GM12878 (cell line): ENCODE measurements at regions not wholly inside any gene's neighbourhood (a gene's known extent, or its start where the extent isn't known, plus 50 kb on each side); places are given as distances from the start of the nearest gene placed in this dataset.

Experiments used
- ATAC-seq: fragments of 200-7000 bp; cut with Tn5 transposase; 3 replicates; pipeline ENCODE4 v1.9.1; 2020; ENCODE audit warnings: mild to moderate bottlenecking, moderate library complexity
- BruUV-seq: library from RNA; stranded (reverse); fragments of 400-500 nt; replicated peaks from 2 replicates; lab custom pipeline; 2021; lab: Mats Ljungman, UMichigan
- CTCF ChIA-PET: fragments of 300-600 bp; sonication (Branson Sonifier 250); formaldehyde crosslinking; extraction: SDS; loops from one replicate; lab custom pipeline; 2021; ENCODE audit warnings: inconsistent platforms; lab: Yijun Ruan, JAX
- POLR2A ChIA-PET: fragments of 350-600 bp; formaldehyde crosslinking; extraction: SDS; loops from one replicate; lab custom pipeline; 2021; ENCODE audit warnings: inconsistent platforms; lab: Charles Lee
- RAD21 ChIA-PET: fragments of 300-600 bp; sonication (Branson Sonifier 250); formaldehyde crosslinking; loops from one replicate; lab custom pipeline; 2023; ENCODE audit warnings: antibody characterized with exemption; ENCODE audit not compliant: unreplicated experiment; lab: Charles Lee
- SMC1A ChIA-PET: fragments of 300-600 bp; sonication (Branson Sonifier 250); formaldehyde crosslinking; loops from one replicate; lab custom pipeline; 2023; ENCODE audit not compliant: unreplicated experiment, uncharacterized antibody; lab: Charles Lee
- DNase-seq: peaks from one replicate; pipeline ENCODE4 v3.0.0-alpha.2; 2011; ENCODE audit warnings: low read depth, low spot score
- FAIRE-seq: peaks from 3 replicates; lab custom pipeline; 2011; peaks lifted over from hg19 to GRCh38; lab: Jason Lieb, UNC
- H2AFZ ChIP-seq: 2 replicates; pipeline ENCODE4 v1.6.0; 2011; ENCODE audit warnings: low read depth, low read length, control low read depth; ENCODE audit not compliant: control insufficient read depth
- H3K27ac ChIP-seq: 2 replicates; pipeline ENCODE4 v1.5.1; 2011; ENCODE audit warnings: control low read depth; ENCODE audit not compliant: control insufficient read depth, insufficient read depth
- H3K27me3 ChIP-seq, 2 experiments: replicated peaks in 1 of 2; 2 replicates each; pipeline versions ENCODE4 v1.6.0 to v1.6.1; 2011; ENCODE audit warnings: low read length in 1 of 2; ENCODE audit not compliant: control insufficient read depth in 2 of 2, insufficient read depth in 2 of 2
- H3K36me3 ChIP-seq, 2 experiments: 2 replicates each; pipeline ENCODE4 v1.5.1; 2011; ENCODE audit warnings: low read length in 1 of 2; ENCODE audit not compliant: control insufficient read depth in 2 of 2, insufficient read depth in 2 of 2
- H3K4me1 ChIP-seq: 2 replicates; pipeline ENCODE4 v1.6.1; 2011; ENCODE audit warnings: mild to moderate bottlenecking, low read length, moderate library complexity, mixed read lengths; ENCODE audit not compliant: control insufficient read depth, insufficient read depth
- H3K4me2 ChIP-seq: 2 replicates; pipeline ENCODE4 v1.6.0; 2011; ENCODE audit warnings: control low read depth; ENCODE audit not compliant: control insufficient read depth, insufficient read depth
- H3K4me3 ChIP-seq: fragments of 200-600 bp; sonication (generic); 2 replicates; pipeline ENCODE4 v1.5.1; 2016
- H3K79me2 ChIP-seq: 2 replicates; pipeline ENCODE4 v1.6.0; 2011; ENCODE audit warnings: low read length; ENCODE audit not compliant: control insufficient read depth, insufficient read depth
- H3K9ac ChIP-seq: 2 replicates; pipeline ENCODE4 v1.8.0; 2011; ENCODE audit warnings: low read length, control low read depth, mixed read lengths; ENCODE audit not compliant: control insufficient read depth, insufficient read depth
- H3K9me3 ChIP-seq: replicated peaks from 3 replicates; pipeline ENCODE4 v1.5.1; 2011; ENCODE audit warnings: mild to moderate bottlenecking, low read length; ENCODE audit not compliant: control insufficient read depth, insufficient read depth
- H4K20me1 ChIP-seq: 2 replicates; pipeline ENCODE4 v1.6.0; 2011; ENCODE audit not compliant: control insufficient read depth, insufficient read depth
- BCL3 ChIP-seq: IDR thresholded peaks from 2 replicates; pipeline ENCODE4 v1.6.1; 2011; ENCODE audit warnings: borderline replicate concordance, low read depth, mild to moderate bottlenecking, moderate library complexity, low read length; ENCODE audit not compliant: insufficient read depth, poor library complexity, severe bottlenecking
- CHD2 ChIP-seq: IDR thresholded peaks from 2 replicates; pipeline ENCODE4 v1.6.1; 2011; ENCODE audit warnings: low read depth, low read length, improper control_type of control experiment, borderline replicate concordance
- ESRRA ChIP-seq: IDR thresholded peaks from 2 replicates; pipeline ENCODE4 v1.6.1; 2012; ENCODE audit warnings: mild to moderate bottlenecking, low read length, improper control_type of control experiment
- GABPA ChIP-seq: IDR thresholded peaks from 2 replicates; pipeline ENCODE4 v1.6.1; 2014; ENCODE audit warnings: antibody characterized with exemption, low read depth, mild to moderate bottlenecking, inconsistent platforms
- IRF3 ChIP-seq: fragments of 450-650 bp; IDR thresholded peaks from 2 replicates; pipeline ENCODE4 v1.6.1; 2014; ENCODE audit warnings: mild to moderate bottlenecking
- MTA2 ChIP-seq: fragments of 450-650 bp; IDR thresholded peaks from 2 replicates; pipeline ENCODE4 v1.6.1; 2016; ENCODE audit warnings: low read depth, mild to moderate bottlenecking, moderate library complexity
- PAX5 ChIP-seq: IDR thresholded peaks from 2 replicates; pipeline ENCODE4 v1.6.1; 2011; ENCODE audit warnings: low read depth, low read length, borderline replicate concordance
- WGBS: methylation state at CpG from one replicate; pipeline ENCODE4 v1.1.6; 2016; ENCODE audit warnings: low lambda C conversion rate; ENCODE audit not compliant: insufficient replicate concordance, insufficient coverage; ENCODE audit errors: missing lambda C conversion rate; 5-methylcytosine and 5-hydroxymethylcytosine counted together
- in situ Hi-C: fragments of 300-500 bp; cut with MboI; formaldehyde crosslinking; loops from 9 replicates; pipeline ENCODE4 v1.14.3; 2018; ENCODE audit warnings: mixed read lengths
- intact Hi-C: fragments of 100-400 bp; cut with micrococcal nuclease; formaldehyde crosslinking; loops from one replicate; pipeline ENCODE4 v1.14.2; 2022; ENCODE audit not compliant: unreplicated experiment
- TF ChIP-seq, protein P1 (sequence below): IDR thresholded peaks from 2 replicates; pipeline ENCODE4 v1.6.1; 2012; ENCODE audit warnings: low read depth, low read length, improper control_type of control experiment

- ChIA-PET SMC1A (no interaction called here), RAD21 (no interaction called here)
- WGBS: 0% methylated on average over 1 of the region's 1 CpG
Observed at GRCh38 chr3:181512787-181513186, 198.9 kb upstream of the SOX2 start.

More at GRCh38 chr3:181512787-181513186, 198.9 kb upstream of the SOX2 start:
- no peaks in the 10 kb centered on the region for H4K20me1 ChIP-seq
- no peak overlapping the region for H3K4me2 ChIP-seq
- no peaks in the 10 kb centered on the region for H3K27me3 ChIP-seq
- H3K36me3 ChIP-seq: no peaks in the 10 kb centered on the region
- no peak overlapping the region for H3K9ac ChIP-seq
- H2AFZ ChIP-seq: no peak overlapping the region
- H3K9me3 ChIP-seq: no peaks in the 10 kb centered on the region; the same call in 2 of the 3 replicates
- TF ChIP-seq GABPA (no peak), IRF3 (no peak), MTA2 (no peak), CHD2 (no peak), ESRRA (no peak), BCL3 (no peak), PAX5 (no peak)
- TF ChIP-seq, protein P1, sequence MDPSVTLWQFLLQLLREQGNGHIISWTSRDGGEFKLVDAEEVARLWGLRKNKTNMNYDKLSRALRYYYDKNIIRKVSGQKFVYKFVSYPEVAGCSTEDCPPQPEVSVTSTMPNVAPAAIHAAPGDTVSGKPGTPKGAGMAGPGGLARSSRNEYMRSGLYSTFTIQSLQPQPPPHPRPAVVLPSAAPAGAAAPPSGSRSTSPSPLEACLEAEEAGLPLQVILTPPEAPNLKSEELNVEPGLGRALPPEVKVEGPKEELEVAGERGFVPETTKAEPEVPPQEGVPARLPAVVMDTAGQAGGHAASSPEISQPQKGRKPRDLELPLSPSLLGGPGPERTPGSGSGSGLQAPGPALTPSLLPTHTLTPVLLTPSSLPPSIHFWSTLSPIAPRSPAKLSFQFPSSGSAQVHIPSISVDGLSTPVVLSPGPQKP: no peak
- in situ Hi-C loops (no loop called here), intact Hi-C loops (no loop called here)
- ChIA-PET CTCF (no interaction called here), POLR2A (no interaction called here)
- ATAC-seq: no peak
- no peaks in the 10 kb centered on the region for H3K79me2 ChIP-seq
- no peaks in the 10 kb centered on the region for H3K4me1 ChIP-seq
- H3K4me3 ChIP-seq: no peak overlapping the region
- BruUV-seq: no TSS peak
- no peak for DNase-seq
- no peak overlapping the region for H3K27ac ChIP-seq
- no peak for FAIRE-seq
